SK-N-SH (cell line): ENCODE measurements at regions not wholly inside any gene's neighbourhood (a gene's known extent, or its start where the extent isn't known, plus 50 kb on each side); places are given as distances from the start of the nearest gene placed in this dataset.

ENCODE experiments used
- CTCF ChIP-seq: fragments of 200-600 bp; sonication (generic); IDR thresholded peaks from 2 replicates; pipeline ENCODE4 v1.6.1; 2017; ENCODE audit warnings: antibody characterized with exemption, mild to moderate bottlenecking, moderate library complexity
- EZH2phosphoT487 ChIP-seq: fragments of 200-600 bp; sonication (generic); IDR thresholded peaks from 2 replicates; pipeline ENCODE4 v1.6.1; 2017; ENCODE audit warnings: low read depth, mixed run types, mild to moderate bottlenecking, antibody characterized with exemption, moderate library complexity, borderline replicate concordance
- POLR2AphosphoS5 ChIP-seq: IDR thresholded peaks from 2 replicates; pipeline ENCODE4 v1.6.1; 2012; ENCODE audit warnings: low read depth, low read length
- YY1 ChIP-seq: IDR thresholded peaks from 2 replicates; pipeline ENCODE4 v1.4.0; 2012; ENCODE audit warnings: low read depth, mild to moderate bottlenecking

GRCh38 chr6:140366991-140367390, 992.5 kb upstream of the CITED2 start:
- no peak for TF ChIP-seq CTCF
- no peak for TF ChIP-seq YY1
- TF ChIP-seq EZH2phosphoT487: no peak
- no peak for TF ChIP-seq POLR2AphosphoS5
